HG03039 (cell line): ENCODE measurements at regions not wholly inside any gene's neighbourhood (a gene's known extent, or its start where the extent isn't known, plus 50 kb on each side); places are given as distances from the start of the nearest gene placed in this dataset.

Source experiments
- ATAC-seq: cut with Tn5 transposase; IDR thresholded peaks from one replicate; pipeline ENCODE4 v1.9.1; 2021; ENCODE audit warnings: mild to moderate bottlenecking, moderate library complexity; ENCODE audit not compliant: unreplicated experiment

DNA sequence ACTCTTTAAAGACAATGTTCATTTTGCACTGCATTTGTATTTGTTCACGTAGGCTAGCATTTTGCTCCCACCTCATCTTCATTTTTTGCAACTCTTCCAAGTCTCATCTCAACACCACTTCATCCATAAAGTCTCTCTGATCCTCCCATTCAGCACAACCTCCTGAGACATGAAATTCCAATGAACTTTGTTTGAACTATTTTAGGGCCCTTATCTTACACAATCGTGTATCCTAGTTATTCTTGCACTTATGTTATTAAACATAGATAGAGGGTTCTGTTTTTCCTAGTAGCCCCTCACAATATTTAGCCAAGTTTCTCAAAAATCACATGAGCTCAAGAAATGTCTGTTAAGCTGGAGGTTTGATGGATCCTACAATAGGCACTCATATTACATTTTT, 500.5 kb upstream of the ADAMTS5 start:
- no peak for ATAC-seq

DNA sequence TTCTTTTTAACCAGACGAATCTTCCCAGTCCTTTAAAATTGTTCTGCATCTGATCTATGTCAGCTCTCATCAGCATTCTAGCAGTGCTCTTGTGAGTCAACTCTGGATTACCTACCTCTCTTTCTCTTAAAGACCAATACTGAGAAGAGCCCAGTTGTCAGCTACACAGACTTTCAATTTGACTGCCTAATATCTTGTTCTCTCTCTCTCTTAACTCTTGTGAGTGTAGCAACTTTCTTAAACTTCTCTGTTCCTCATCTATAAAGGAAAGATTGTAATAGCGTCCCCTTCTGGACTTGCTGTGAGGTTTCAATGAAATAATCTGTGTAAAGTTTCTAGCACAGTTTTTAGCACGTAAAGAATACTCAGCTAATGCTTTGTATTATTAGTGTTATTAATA, 499.3 kb upstream of the ADAMTS5 start:
- ATAC-seq = no peak

DNA sequence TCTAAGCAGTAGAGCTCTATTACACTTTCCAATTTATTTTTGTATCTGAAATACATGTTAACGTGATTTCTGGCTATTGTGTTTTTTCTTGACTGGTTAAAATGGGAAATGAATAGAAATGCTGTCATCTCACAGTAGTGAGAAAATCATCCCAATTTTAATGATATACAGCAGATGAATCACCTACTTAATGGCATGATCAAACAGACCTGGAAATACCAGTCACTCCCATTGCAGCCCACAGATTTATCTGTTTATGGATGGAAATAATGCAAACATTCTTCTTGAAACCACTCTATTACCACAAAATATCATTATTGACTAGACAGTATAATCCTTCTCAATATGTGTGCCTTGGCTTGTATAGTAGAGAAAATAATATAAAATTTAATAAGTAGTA, 497.8 kb upstream of the ADAMTS5 start:
- no peak for ATAC-seq

DNA sequence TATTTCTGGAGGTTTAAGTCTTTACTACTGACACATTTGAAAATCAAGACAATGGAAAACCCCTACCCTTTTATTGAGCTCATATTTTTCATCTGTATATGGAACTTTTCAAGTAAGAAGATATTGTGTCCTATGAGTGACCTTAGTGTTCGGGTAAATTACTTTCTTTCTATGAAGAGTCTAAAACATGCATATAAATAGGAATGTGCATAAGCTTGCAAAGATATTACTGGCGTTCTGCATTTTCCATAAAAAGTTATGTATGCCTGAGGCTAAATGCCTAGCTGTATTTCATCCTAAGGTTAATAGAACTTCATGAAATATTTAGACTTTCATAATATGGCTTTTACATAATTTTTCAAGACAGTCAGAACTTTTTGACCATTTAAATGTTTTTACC, 495.8 kb upstream of the ADAMTS5 start:
- no peak for ATAC-seq

DNA sequence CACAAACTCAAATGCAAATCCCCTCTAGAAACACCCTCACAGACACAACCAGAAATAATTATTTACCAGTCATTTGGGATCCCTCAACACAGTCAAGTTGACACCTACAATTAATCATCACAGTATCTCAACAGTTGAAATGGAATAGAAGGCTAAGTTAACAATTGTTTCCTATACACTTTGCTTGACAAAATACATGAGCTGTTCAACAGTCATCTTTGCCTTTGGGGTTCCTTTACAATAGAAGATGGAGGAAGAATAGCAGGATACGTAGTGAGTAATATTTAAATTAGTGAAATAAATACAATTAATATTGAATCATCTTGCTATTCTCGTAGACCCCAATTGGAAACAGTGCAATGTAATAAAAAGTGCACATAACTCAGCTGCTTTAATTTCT, 487.3 kb upstream of the ADAMTS5 start:
- no peak for ATAC-seq

DNA sequence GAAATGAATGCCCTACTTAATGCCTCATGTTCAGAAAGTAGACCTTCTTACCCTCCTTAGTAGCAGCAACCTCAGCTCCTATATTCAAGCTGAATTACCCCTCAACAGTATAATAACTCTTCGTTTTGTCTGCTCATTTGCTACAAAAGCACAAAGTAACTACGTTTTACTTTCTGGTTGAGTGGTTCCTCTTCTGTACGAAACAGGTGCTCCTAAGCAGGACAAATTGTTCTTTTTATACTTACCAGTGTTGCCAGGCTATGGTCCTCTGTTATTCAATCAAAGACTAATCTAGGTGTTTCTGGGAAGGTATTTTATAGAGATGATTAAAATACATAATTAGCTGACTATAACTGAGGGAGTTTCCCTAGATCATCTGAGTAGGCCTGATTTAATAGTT, 484.2 kb upstream of the ADAMTS5 start:
- no peak for ATAC-seq

- ATAC-seq = no peak
These were observed 483.3 kb upstream of the ADAMTS5 start for GRCh38 chr21:27450216-27450615.

- ATAC-seq = no peak
These were observed 482.1 kb upstream of the ADAMTS5 start for GRCh38 chr21:27448960-27449359.

GRCh38 chr21:27447843-27448242, 481.0 kb upstream of the ADAMTS5 start:
- ATAC-seq = no peak

- no peak for ATAC-seq
These were observed 462.9 kb upstream of the ADAMTS5 start for GRCh38 chr21:27429710-27430341.

DNA sequence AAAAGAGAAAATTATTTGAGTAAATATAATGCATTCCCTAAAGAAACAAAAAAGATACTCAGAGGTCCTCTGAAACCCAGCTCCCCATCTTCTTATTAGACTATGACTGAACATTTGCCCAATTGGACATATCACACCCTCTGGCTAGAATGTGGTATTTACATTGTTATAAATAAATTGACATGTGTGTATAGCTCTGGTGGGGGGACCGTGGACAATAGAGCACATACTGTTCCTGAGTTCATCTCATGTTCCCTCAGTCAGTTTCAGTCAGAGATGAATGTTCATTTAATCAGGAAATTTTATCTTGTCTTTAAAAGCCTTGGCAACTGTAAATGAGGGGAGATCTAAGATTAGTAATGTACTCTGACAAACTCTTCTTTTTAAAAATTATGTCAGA, 459.3 kb upstream of the ADAMTS5 start:
- ATAC-seq = no peak

- no peak for ATAC-seq
These were observed 458.7 kb upstream of the ADAMTS5 start for GRCh38 chr21:27425574-27425973.

GRCh38 chr21:27425172-27425571, 458.3 kb upstream of the ADAMTS5 start:
- ATAC-seq = no peak

DNA sequence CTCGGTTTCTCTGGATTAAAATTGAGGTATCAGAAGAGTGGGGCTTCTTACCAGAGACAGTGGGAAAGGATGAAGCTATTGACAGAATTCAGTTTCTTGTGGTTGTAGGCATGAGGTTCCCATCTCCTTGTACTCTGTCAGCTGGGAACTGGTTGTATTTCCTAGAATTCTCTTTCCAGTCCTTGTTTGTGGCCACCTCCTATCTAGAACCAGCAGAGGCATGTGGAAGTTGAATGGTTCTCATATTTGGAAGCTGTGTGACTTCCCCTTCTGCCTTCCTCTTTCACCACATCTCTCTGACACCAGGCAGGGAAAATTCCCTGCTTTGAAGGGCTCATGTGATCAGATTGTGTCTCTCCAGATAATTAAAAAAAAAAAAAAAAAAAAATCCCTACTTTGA, 457.7 kb upstream of the ADAMTS5 start:
- ATAC-seq = no peak

DNA sequence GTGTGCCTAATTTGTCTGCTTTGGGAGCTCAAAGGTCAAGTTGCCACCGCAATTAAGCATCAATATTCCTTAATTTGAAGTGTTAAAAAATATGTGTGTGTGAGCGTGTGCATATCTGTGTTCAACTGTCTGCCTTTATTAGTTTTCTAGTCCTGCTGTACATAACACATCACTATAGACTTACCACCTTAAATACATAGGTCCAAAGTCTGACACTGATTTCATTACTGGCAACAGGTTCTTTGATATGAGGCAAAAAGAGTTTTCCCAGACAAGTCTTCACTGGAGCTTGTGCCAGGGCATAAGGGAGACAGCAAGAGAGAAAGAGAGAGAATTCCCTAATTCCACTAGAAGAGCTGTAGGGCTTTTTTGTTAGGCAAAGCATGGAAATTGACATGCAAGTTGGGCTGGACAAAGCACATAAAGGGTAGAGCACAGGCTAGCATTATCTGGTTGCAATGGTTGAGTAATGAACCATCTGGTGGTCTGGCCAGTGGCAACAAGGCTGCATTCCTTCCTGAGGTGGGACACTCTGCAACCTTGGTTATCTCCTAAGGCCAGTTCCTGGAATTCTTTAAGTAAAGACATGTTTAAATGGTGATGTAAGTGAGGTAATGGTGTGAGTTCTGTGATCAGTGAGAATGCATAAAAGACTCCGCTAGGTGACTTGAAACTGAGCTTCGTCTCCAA, 457.2 kb upstream of the ADAMTS5 start:
- no peak for ATAC-seq

DNA sequence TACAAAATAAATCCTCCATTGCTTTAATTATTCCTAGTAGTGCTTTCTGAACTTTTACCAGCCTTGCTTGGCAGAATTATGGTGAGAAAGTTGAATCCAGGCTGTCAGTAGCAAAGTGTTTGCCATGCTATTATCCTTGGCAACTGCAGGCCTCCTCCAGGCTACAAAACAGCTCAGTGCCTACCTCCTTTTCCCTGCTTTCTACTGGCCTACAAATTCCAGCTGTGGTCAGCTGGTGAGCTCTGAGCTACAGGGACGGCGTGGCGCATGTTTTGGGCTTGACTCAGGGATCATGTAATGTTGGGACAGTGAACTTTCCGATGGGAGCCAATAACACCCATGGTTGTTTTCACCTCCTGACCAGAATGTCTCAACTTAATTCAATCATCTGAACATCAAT, 456.1 kb upstream of the ADAMTS5 start:
- ATAC-seq = no peak

DNA sequence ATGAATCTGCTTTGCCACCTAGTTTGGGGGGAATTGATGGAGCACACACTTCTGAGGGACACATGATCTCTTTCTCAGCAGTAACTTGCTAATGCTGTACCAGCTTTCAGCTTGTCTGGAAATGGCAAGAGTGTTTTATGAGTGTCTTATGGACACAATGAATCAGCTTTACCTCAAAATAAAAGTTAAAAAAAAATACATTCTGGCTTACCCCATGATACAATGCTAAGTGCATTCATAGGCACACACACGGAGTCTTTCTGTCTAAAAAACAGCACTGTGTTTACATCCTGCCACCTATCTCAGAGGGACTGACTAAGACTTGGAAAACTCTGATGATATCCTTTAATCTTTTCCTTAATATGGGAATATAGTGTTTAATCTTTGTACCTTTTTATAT, 455.5 kb upstream of the ADAMTS5 start:
- no peak for ATAC-seq

DNA sequence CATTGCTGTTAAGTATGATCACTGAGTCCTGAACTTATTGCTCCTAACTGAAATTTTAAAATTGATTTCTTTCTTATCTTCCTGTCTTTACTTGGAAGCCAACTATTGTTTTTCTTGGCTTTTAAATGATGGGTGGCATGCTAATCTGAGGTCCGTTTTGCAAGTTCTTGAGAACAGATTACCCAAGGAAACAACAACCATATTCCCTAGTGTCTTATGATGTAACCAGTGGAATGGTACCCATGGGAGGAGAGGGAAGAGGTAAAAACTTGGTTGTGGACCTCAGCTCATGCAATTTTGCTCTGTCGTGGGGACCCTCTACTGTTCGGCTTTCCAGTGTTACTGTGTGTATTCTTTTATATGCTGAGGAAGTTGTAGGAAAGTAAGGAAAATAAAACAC, 454.8 kb upstream of the ADAMTS5 start:
- ATAC-seq = no peak

DNA sequence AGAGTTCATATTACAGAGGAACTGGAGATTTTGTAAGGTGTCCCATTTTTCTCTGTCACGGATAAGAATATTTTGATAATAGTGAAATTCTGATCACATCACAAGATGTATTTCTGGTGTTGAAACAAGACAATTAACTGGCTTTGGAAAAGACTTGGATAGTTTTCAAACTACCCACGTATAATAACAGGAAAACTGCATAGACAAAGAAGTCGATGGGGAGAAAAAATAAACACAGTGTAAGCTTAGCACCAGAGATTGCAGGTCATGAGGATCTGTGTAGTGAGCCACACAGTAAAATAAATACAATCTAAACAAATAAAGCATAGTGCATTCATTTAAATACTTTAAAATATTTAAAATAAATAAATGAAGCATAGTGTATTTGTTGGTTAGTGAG, 452.3 kb upstream of the ADAMTS5 start:
- no peak for ATAC-seq

DNA sequence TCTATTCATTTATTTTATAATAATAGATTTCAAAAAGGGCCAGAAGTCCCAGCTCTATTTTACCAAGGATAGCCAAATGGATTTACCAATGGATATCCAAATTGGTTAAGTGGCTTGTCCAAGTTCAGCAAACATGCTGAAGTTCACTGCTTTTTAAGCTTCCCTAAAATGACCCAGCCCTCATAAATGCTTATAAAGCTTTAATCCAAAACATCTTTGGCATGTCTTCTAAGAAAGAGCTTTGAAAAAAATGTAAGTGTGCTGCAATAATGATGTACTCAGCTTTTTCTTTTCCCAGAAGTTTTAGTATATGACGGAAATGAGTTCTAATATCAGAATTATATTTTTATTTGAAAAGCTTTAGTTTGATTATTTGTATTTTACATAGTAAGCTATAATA, 451.5 kb upstream of the ADAMTS5 start:
- no peak for ATAC-seq

DNA sequence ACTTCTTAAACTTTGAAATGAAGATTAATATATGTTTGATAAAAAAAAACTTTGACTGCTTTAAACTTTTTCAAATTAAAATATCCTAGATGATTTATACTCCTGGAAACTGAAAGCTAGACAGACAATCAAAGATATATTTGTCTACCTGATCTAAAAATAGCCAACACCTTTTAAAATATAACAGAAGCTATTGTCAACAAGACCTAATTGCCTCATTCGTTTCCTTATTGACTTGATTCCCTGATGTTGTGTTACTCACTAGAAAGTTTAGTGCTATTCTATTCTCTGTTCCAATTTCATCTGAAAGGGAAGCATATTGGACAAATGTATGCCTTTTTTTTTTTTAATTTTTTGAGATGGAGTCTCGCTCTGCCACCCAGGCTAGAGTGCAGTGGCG, 445.6 kb upstream of the ADAMTS5 start:
- no peak for ATAC-seq

- no peak for ATAC-seq
These were observed 441.9 kb upstream of the ADAMTS5 start for GRCh38 chr21:27408826-27409225.

DNA sequence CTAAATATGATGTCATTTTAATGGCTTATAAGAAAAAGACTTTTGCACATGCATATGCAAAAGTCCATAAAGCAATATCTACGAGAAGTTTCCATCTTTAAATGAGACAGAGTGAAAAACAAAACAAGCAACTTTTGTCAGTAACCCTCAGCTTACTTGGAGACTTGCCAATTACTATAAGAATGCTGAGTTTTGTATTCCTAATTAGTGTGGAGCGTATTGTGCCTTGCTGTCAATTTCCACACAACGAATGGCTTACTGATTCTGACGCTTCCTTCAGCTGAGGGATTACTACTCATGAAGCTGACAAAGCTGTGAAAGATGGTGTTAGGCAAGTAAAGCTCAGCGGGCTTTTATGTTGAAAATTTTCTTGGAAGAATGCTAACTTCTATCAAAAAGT, 440.4 kb upstream of the ADAMTS5 start:
- ATAC-seq = no peak
